ENCODE measurements at regions not wholly inside any gene's neighbourhood (a gene's known extent, or its start where the extent isn't known, plus 50 kb on each side); places are given as distances from the start of the nearest gene placed in this dataset.
A peak's percentile ranks its signal among the peaks of the same experiment; 100 is the strongest.

DNA sequence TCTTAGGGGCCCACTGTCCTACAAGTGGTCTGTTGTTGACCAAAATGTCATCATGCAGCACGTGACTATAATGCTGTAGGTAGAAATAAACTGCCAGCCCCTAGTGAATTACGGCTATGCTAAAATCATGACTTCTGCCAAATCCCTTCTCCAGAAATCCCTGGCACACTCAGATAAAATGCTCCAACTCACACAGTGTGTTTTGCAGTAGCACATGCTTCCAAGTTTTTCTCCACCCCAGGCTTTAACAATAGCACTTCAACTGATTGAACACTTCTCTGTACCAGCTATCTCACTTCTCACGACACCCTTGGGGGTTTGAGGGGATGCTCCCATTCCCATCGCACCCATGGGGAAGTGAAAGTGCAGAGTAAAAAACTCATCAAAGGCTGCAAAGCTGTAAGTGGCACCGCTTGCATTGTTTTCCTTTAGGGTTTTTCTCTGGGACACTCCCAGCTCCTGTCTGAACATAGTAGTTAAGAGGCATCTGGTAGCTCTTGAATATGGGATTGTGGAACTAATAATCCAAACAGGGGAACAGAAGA, 151.0 kb upstream of the SLC24A2 start:
- Mint-ChIP-seq H3K36me3 (ENCODE audit: insufficient read depth in 2 of 2) (no peaks in the 10 kb centered on the region), H3K27me3 (ENCODE audit: low read depth) (peaks cover 17% of the 10 kb centered on the region), H3K4me3 (no peak overlapping the region), H3K4me1 (ENCODE audit: low read depth) (no peaks in the 10 kb centered on the region), H3K9me3 (no peaks in the 10 kb centered on the region), H3K27ac (no peak overlapping the region)
- ATAC-seq (replicated peaks in 1 of 2) (no peak), DNase-seq (no peak)

- Mint-ChIP-seq H3K4me1 (ENCODE audit: low read depth) (peaks cover 6% of the 10 kb centered on the region), H3K36me3 (ENCODE audit: insufficient read depth in 2 of 2) (no peaks in the 10 kb centered on the region), H3K27me3 (ENCODE audit: low read depth) (peaks cover 17% of the 10 kb centered on the region), H3K9me3 (no peaks in the 10 kb centered on the region), H3K27ac (no peak overlapping the region), H3K4me3 (no peak overlapping the region)
- DNase-seq (no peak), ATAC-seq (replicated peaks in 1 of 2) (no peak)
Observed at GRCh38 chr9:19938990-19939733, 150.3 kb upstream of the SLC24A2 start.

DNA sequence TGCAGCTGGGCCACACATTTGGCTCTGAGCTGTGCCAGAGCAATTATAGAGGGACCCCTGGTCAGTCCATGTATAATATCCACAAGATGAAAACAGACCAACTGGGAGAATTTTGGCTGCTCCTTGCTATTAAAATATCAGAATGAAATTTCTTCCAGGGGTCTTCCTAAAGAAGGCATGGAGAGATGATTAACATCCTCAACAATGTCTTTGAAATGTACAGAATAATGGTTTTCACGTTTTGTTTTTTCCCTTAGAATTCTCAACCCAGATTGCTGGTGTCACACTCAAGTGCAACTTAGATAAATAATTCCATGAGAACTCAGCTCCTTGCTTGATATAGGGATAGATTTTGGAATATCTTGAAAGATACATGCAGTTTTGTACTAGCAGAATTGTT, 148.3 kb upstream of the SLC24A2 start:
- Mint-ChIP-seq H3K9me3 (no peaks in the 10 kb centered on the region), H3K4me3 (no peak overlapping the region), H3K27ac (no peak overlapping the region), H3K36me3 (ENCODE audit: insufficient read depth in 2 of 2) (no peaks in the 10 kb centered on the region), H3K27me3 (ENCODE audit: low read depth) (peaks cover 5% of the 10 kb centered on the region), H3K4me1 (ENCODE audit: low read depth) (peaks cover 6% of the 10 kb centered on the region)
- ATAC-seq (replicated peaks in 1 of 2): no peak
- DNase-seq: no peak

- Mint-ChIP-seq H3K9me3 (no peaks in the 10 kb centered on the region), H3K4me3 (no peak overlapping the region), H3K36me3 (ENCODE audit: insufficient read depth in 2 of 2) (no peaks in the 10 kb centered on the region), H3K27me3 (ENCODE audit: low read depth) (peaks cover 5% of the 10 kb centered on the region), H3K4me1 (ENCODE audit: low read depth) (peaks cover 6% of the 10 kb centered on the region), H3K27ac (no peak overlapping the region)
- no peak for DNase-seq
- ATAC-seq (replicated peaks in 1 of 2): no peak
Observed at GRCh38 chr9:19936598-19936997, 147.8 kb upstream of the SLC24A2 start.

- no peak for DNase-seq
- H3K4me1 Mint-ChIP-seq (ENCODE audit: low read depth): peaks cover 6% of the 10 kb centered on the region
- H3K36me3 Mint-ChIP-seq (ENCODE audit: insufficient read depth in 2 of 2): no peaks in the 10 kb centered on the region
- H3K27me3 Mint-ChIP-seq (ENCODE audit: low read depth): peaks cover 5% of the 10 kb centered on the region
- no peaks in the 10 kb centered on the region for H3K9me3 Mint-ChIP-seq
- H3K4me3 Mint-ChIP-seq: no peak overlapping the region
- no peak overlapping the region for H3K27ac Mint-ChIP-seq
- ATAC-seq (replicated peaks in 1 of 2): no peak
Observed at GRCh38 chr9:19935422-19935821, 146.6 kb upstream of the SLC24A2 start.

GRCh38 chr9:19934301-19934871, 145.5 kb upstream of the SLC24A2 start:
- H3K27ac Mint-ChIP-seq: no peak overlapping the region
- peaks cover 5% of the 10 kb centered on the region for H3K27me3 Mint-ChIP-seq (ENCODE audit: low read depth)
- peaks cover 6% of the 10 kb centered on the region for H3K4me1 Mint-ChIP-seq (ENCODE audit: low read depth)
- ATAC-seq (replicated peaks in 1 of 2) (no peak), DNase-seq (no peak)
- no peaks in the 10 kb centered on the region for H3K9me3 Mint-ChIP-seq
- no peaks in the 10 kb centered on the region for H3K36me3 Mint-ChIP-seq (ENCODE audit: insufficient read depth in 2 of 2)
- H3K4me3 Mint-ChIP-seq: peak overlapping the region; percentile 66 to 79

GRCh38 chr9:19931098-19931890, 142.5 kb upstream of the SLC24A2 start:
- no peak for ATAC-seq (replicated peaks in 1 of 2)
- no peak for DNase-seq
- no peaks in the 10 kb centered on the region for H3K36me3 Mint-ChIP-seq (ENCODE audit: insufficient read depth in 2 of 2)
- peaks cover 23% of the 10 kb centered on the region for H3K4me1 Mint-ChIP-seq (ENCODE audit: low read depth)
- no peaks in the 10 kb centered on the region for H3K9me3 Mint-ChIP-seq
- H3K27ac Mint-ChIP-seq: no peak overlapping the region
- peaks cover 5% of the 10 kb centered on the region for H3K27me3 Mint-ChIP-seq (ENCODE audit: low read depth)
- no peak overlapping the region for H3K4me3 Mint-ChIP-seq

DNA sequence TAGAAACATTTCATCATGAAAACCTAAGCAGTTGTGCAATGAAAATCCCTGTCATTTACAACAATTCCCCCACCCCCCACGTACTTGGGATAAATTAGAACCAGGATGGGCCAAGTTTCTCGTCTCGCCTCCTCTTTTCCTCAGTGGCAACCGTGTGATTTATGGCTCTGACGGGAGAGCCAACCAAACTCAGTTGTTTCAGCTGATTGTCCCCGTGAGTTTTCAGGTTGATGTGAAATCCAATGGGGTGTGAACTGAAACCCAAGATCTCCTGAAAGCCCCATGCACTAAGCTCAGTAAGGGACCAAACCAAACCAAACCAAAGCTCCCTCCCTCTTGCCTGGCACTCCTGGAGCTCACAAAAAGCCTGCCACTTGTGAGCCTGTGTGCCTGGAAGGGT, 138.7 kb upstream of the SLC24A2 start:
- Mint-ChIP-seq H3K36me3 (ENCODE audit: insufficient read depth in 2 of 2) (no peaks in the 10 kb centered on the region), H3K27ac (no peak overlapping the region), H3K4me3 (peak overlapping the region; percentile 24 to 36), H3K27me3 (ENCODE audit: low read depth) (peaks cover 18% of the 10 kb centered on the region), H3K9me3 (no peaks in the 10 kb centered on the region), H3K4me1 (ENCODE audit: low read depth) (peaks cover 29% of the 10 kb centered on the region)
- ATAC-seq (replicated peaks in 1 of 2) (no peak), DNase-seq (no peak)

- Mint-ChIP-seq H3K9me3 (no peaks in the 10 kb centered on the region), H3K27ac (no peak overlapping the region), H3K27me3 (ENCODE audit: low read depth) (peaks cover 18% of the 10 kb centered on the region), H3K4me1 (ENCODE audit: low read depth) (peaks cover 29% of the 10 kb centered on the region), H3K4me3 (peak overlapping the region in 1 of 2 donors; percentile 84), H3K36me3 (ENCODE audit: insufficient read depth in 2 of 2) (no peaks in the 10 kb centered on the region)
- DNase-seq (no peak), ATAC-seq (replicated peaks in 1 of 2) (no peak)
Observed at GRCh38 chr9:19926774-19927173, 137.9 kb upstream of the SLC24A2 start.

- H3K36me3 Mint-ChIP-seq (ENCODE audit: insufficient read depth in 2 of 2): no peaks in the 10 kb centered on the region
- H3K9me3 Mint-ChIP-seq: no peaks in the 10 kb centered on the region
- H3K4me1 Mint-ChIP-seq (ENCODE audit: low read depth): peaks cover 29% of the 10 kb centered on the region
- peak overlapping the region; percentile 39 for H3K27ac Mint-ChIP-seq
- H3K27me3 Mint-ChIP-seq (ENCODE audit: low read depth): peaks cover 18% of the 10 kb centered on the region
- DNase-seq (peak; percentile 81 to 87), ATAC-seq (replicated peaks in 1 of 2) (peak; percentile 94 to 96)
- H3K4me3 Mint-ChIP-seq: peak overlapping the region; percentile 77 to 84
Observed at GRCh38 chr9:19925674-19926503, 137.1 kb upstream of the SLC24A2 start.

DNA sequence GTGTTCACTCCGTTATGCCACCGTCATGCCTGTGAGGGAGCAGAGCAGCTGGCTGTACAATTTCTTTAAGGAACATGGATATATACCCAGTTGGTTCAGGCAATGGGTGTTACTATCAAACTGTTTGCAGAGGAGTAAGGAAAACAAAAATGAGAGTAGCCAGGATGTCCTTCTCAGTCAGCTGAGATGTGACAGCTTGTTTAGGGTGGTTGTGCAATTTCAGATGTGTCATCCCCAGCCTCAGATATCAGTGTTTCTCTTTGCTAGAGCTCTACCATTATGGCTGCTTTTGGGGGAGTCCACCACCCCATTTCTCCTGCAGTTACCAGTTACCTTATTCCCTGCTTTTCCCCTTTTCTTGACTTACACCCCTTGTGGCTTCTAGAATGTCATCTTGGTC, 135.2 kb upstream of the SLC24A2 start:
- peaks cover 28% of the 10 kb centered on the region for H3K4me1 Mint-ChIP-seq (ENCODE audit: low read depth)
- DNase-seq: no peak
- peaks cover 25% of the 10 kb centered on the region for H3K27me3 Mint-ChIP-seq (ENCODE audit: low read depth)
- no peak overlapping the region for H3K27ac Mint-ChIP-seq
- H3K4me3 Mint-ChIP-seq: no peak overlapping the region
- H3K9me3 Mint-ChIP-seq: no peaks in the 10 kb centered on the region
- no peaks in the 10 kb centered on the region for H3K36me3 Mint-ChIP-seq (ENCODE audit: insufficient read depth in 2 of 2)
- no peak for ATAC-seq (replicated peaks in 1 of 2)

- Mint-ChIP-seq H3K27ac (no peak overlapping the region), H3K4me1 (ENCODE audit: low read depth) (peaks cover 22% of the 10 kb centered on the region), H3K27me3 (ENCODE audit: low read depth) (peaks cover 36% of the 10 kb centered on the region), H3K4me3 (no peak overlapping the region), H3K9me3 (no peaks in the 10 kb centered on the region), H3K36me3 (ENCODE audit: insufficient read depth in 2 of 2) (no peaks in the 10 kb centered on the region)
- ATAC-seq (replicated peaks in 1 of 2): no peak
- DNase-seq: no peak
Observed at GRCh38 chr9:19922476-19923118, 133.8 kb upstream of the SLC24A2 start.

All from activated T-cell treated with anti-CD3 and anti-CD28 coated beads, Interleukin-2, amount 50 U/mL, for 72 hours (primary cell).